Adrenal gland (tissue), 9 donors: ENCODE measurements at regions not wholly inside any gene's neighbourhood (a gene's known extent, or its start where the extent isn't known, plus 50 kb on each side); places are given as distances from the start of the nearest gene placed in this dataset.
"Not testable (repeated sequence)": the region's sequence is repeated elsewhere in the genome, so short reads cannot be mapped to it uniquely, and the experiment has no call there.

Experiments used
- DNase-seq, 7 donors: peaks; one replicate each; pipeline ENCODE4 v3.0.0-alpha.2; 2019 to 2020
- H3K27ac ChIP-seq, 5 donors: fragments of 200-600 bp; sonication (generic) in 4 of 5; 1 replicate in 3 of 5; 2 replicates in 2 of 5; pipeline versions ENCODE4 v1.5.1 to v1.8.0; 2016 to 2020; ENCODE audit warnings: mild to moderate bottlenecking in 1 of 5
- H3K27me3 ChIP-seq: fragments of 200-600 bp; 2 replicates; pipeline ENCODE4 v1.8.0; 2021
- H3K36me3 ChIP-seq, 2 donors: fragments of 200-600 bp; replicated peaks in 1 of 2; 1 replicate in 1 of 2; 2 replicates in 1 of 2; pipeline versions ENCODE4 v1.5.1 to v1.8.0; 2018 to 2022
- H3K4me1 ChIP-seq, 2 donors: fragments of 200-600 bp; replicated peaks in 1 of 2; 1 replicate in 1 of 2; 2 replicates in 1 of 2; pipeline versions ENCODE4 v1.5.1 to v1.8.0; 2018 to 2021
- H3K4me3 ChIP-seq, 4 donors: fragments of 200-600 bp; sonication (generic) in 3 of 4; one replicate each; pipeline ENCODE4 v1.5.1; 2016 to 2018
- H3K9me3 ChIP-seq, 3 donors: fragments of 200-600 bp; sonication (generic) in 1 of 3; replicated peaks in 1 of 3; 1 replicate in 2 of 3; 2 replicates in 1 of 3; pipeline versions ENCODE4 v1.5.1 to v1.8.0; 2016 to 2021
- POLR2A ChIP-seq, 2 donors: fragments of 450-650 bp; IDR thresholded peaks; one replicate each; pipeline ENCODE4 v1.6.1; 2017; ENCODE audit warnings: antibody characterized with exemption in 2 of 2, mild to moderate bottlenecking in 2 of 2, moderate library complexity in 1 of 2
- WGBS, 4 donors: extraction: QIAGEN DNeasy Blood & Tissue Kit in 2 of 4; methylation state at CpG; one replicate each; pipeline versions ENCODE4 v1.1.5 to v1.1.7; 2013 to 2017; 5-methylcytosine and 5-hydroxymethylcytosine counted together
- intact Hi-C, 2 donors: fragments of 100-400 bp; cut with DNase I; formaldehyde crosslinking; loops; one replicate each; pipeline versions ENCODE4 v1.14.1 to v1.15.0; 2022 to 2023
- TF ChIP-seq, protein P1 (sequence below), 6 experiments: fragments of 450-650 bp in 4 of 6; fragments of 200-600 bp in 2 of 6; sonication (generic) in 1 of 6; IDR thresholded peaks; 1 replicate in 5 of 6; 2 replicates in 1 of 6; pipeline versions ENCODE4 v1.5.1 to v1.8.0; 2016 to 2021; ENCODE audit warnings: antibody characterized with exemption in 6 of 6, mild to moderate bottlenecking in 2 of 6, moderate library complexity in 1 of 6
- donor health status: healthy with polysubstance abuse.
- donor health status: Bipolar disorder and iron deficiency.
- donor health status: DM: yes; HTN: yes; CAD: no.
- donor health status: DM: no; HTN: no; CAD: no.
- donor health status: DM: no; HTN: no; CAD: no.

DNA sequence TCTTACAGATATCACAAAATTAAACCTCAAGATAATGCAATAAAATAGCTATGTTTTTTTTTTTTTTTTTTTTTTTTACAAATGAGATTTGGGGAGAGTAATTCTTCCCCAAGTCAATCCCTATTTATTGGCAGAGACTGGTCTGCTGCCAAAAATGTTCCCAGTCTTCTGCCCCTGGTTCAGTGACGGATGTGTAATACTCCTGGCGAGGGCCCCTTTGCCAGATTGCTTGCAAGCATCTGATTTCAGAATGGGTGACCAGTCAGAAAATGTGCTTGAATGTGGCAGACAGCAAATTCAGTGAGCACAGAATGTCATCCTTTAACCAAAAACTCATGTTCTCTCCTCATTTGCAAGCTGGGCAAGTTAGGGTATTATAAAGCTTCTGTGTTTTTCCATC lies 363.8 kb upstream of the MTNR1B start:
- peak in 1 of 7 donors; percentile 6 for DNase-seq
- H3K9me3 ChIP-seq: no peaks in the 10 kb centered on the region
- intact Hi-C loops: no loop called here
- H3K27ac ChIP-seq: no peak overlapping the region
- no peaks in the 10 kb centered on the region for H3K4me1 ChIP-seq
- TF ChIP-seq POLR2A (IDR thresholded peaks at IDR 0.05): no peak
- TF ChIP-seq, protein P1, sequence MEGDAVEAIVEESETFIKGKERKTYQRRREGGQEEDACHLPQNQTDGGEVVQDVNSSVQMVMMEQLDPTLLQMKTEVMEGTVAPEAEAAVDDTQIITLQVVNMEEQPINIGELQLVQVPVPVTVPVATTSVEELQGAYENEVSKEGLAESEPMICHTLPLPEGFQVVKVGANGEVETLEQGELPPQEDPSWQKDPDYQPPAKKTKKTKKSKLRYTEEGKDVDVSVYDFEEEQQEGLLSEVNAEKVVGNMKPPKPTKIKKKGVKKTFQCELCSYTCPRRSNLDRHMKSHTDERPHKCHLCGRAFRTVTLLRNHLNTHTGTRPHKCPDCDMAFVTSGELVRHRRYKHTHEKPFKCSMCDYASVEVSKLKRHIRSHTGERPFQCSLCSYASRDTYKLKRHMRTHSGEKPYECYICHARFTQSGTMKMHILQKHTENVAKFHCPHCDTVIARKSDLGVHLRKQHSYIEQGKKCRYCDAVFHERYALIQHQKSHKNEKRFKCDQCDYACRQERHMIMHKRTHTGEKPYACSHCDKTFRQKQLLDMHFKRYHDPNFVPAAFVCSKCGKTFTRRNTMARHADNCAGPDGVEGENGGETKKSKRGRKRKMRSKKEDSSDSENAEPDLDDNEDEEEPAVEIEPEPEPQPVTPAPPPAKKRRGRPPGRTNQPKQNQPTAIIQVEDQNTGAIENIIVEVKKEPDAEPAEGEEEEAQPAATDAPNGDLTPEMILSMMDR (IDR thresholded peaks at IDR 0.05): no peak
- 67 to 88% (median 77%) methylated on average over 2 of the region's 2 CpGs for WGBS, 4 donors
- no peaks in the 10 kb centered on the region for H3K27me3 ChIP-seq
- no peaks in the 10 kb centered on the region for H3K36me3 ChIP-seq
- no peak overlapping the region for H3K4me3 ChIP-seq

DNA sequence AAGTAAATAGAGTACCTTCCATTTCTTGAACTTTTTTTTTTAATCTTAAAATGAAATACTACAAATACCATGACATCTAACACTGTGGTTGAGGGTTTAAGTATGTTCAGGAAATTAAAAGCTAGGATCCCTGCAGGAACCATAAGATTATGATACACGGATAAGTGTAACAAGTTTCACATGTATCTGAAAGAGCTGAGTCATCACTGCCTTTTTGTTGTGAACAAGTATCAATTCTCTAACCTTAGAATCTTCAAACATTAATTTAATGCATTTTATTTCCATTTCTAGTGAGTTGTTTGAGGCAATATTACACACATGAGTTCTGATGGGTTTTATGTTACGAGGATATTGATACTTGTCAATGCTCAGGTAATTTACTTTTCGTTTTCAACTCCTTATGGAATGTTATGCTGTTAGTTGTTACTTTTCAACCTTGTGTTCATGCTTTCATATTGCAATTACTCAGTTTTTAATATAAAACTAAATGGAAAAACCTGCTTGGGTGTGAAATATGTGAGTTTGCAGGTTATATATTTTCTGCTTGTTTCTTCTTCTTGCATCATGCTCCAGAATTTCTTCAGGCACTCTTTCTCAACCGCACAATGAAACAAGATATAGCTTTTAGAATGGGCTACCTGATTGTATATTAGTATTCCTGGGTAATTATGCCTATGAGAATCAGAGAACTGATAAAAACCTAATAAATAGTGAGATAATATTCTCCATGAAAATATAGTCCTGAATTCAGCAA lies 361.3 kb upstream of the MTNR1B start:
- DNase-seq: no peak
- Histone ChIP-seq H3K27ac (no peak overlapping the region), H3K4me3 (no peak overlapping the region), H3K27me3 (no peaks in the 10 kb centered on the region), H3K36me3 (no peaks in the 10 kb centered on the region), H3K4me1 (no peaks in the 10 kb centered on the region), H3K9me3 (no peaks in the 10 kb centered on the region)
- 78 to 84% (median 80%) methylated on average over 4 of the region's 4 CpGs for WGBS, 4 donors
- TF ChIP-seq, protein P1 (IDR thresholded peaks at IDR 0.05): no peak
- TF ChIP-seq POLR2A (IDR thresholded peaks at IDR 0.05): no peak
- intact Hi-C loops: no loop called here

DNA sequence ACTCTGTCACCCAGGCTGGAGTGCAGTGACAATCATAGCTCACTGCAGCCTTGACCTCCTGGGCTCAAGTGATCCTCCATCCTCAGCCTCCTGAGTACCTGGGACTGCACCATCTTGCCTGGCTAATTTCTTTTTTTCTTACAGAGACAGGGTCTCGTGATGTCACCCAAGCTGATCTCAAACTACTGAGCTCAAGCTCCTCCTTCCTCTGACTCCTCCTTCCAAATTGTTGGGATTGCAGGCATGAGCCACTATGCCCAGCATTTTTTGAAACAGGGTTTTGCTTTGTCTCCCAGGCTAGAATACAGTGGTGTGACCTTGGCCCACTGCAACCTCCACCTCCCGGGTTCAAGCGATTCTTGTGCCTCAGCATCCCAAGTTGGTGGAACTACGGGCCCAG lies 358.3 kb upstream of the MTNR1B start:
- H3K27me3 ChIP-seq: no peaks in the 10 kb centered on the region
- 70 to 93% (median 86%) methylated on average over 4 of the region's 4 CpGs for WGBS, 4 donors
- no peak for DNase-seq
- H3K27ac ChIP-seq: no peak overlapping the region
- H3K9me3 ChIP-seq: no peaks in the 10 kb centered on the region
- H3K4me3 ChIP-seq: no peak overlapping the region
- H3K4me1 ChIP-seq: no peaks in the 10 kb centered on the region
- TF ChIP-seq, protein P1 (IDR thresholded peaks at IDR 0.05): no peak
- TF ChIP-seq POLR2A (IDR thresholded peaks at IDR 0.05): no peak
- intact Hi-C loops: no loop called here
- H3K36me3 ChIP-seq: no peaks in the 10 kb centered on the region

DNA sequence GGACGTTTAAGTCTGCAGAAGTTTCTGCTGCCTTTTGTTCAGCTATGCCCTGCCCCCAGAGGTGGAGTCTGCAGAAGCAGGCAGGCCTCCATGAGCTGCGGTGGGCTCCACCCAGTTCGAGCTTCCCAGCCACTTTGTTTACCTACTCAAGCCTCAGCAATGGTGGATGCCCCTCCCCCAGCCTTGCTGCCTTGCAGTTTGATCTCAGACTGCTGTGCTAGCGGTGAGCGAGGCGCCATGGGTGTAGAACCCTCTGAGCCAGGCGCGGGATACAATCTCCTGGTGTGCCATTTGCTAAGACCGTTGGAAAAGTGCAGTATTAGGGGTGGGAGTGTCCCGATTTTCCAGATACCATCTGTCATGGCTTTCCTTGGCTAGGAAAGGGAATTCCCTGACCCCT lies 351.4 kb upstream of the MTNR1B start:
- 86 to 91% (median 88%) methylated on average over 10 of the region's 10 CpGs for WGBS, 4 donors
- H3K4me3 ChIP-seq, H3K36me3 ChIP-seq, H3K27me3 ChIP-seq, H3K9me3 ChIP-seq, intact Hi-C loops, DNase-seq, H3K27ac ChIP-seq, H3K4me1 ChIP-seq: not testable (repeated sequence)

DNA sequence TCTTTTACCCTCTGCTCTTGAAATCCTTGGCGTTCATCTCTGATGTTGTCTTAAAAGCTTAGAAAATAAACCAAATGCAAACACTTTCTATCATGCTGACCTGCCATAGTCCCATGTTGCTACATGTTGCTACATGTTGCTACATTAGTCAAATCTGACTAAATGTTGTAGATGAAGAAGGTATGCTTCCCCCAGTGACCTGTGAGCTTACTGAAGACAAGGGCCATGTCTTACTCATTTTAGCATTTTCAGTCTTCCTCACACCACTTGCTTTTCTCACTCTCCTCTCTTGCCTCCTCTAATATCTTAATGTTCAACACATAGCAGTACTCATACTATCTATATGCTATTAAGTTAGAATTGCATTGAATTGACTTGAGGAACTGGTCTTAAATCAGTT lies 346.4 kb upstream of the MTNR1B start:
- WGBS, 4 donors: 56 to 86% (median 74%) methylated on average over 1 of the region's 1 CpG
- Histone ChIP-seq H3K4me1 (no peaks in the 10 kb centered on the region), H3K9me3 (no peaks in the 10 kb centered on the region), H3K36me3 (no peaks in the 10 kb centered on the region), H3K27me3 (no peaks in the 10 kb centered on the region), H3K4me3 (no peak overlapping the region), H3K27ac (no peak overlapping the region)
- no peak for DNase-seq
- no peak for TF ChIP-seq POLR2A (IDR thresholded peaks at IDR 0.05)
- TF ChIP-seq, protein P1 (IDR thresholded peaks at IDR 0.05): no peak
- intact Hi-C loops: no loop called here
